Posterior cingulate gyrus (tissue), 11 donors: ENCODE measurements at regions not wholly inside any gene's neighbourhood (a gene's known extent, or its start where the extent isn't known, plus 50 kb on each side); places are given as distances from the start of the nearest gene placed in this dataset.
"Not testable (repeated sequence)": the region's sequence is repeated elsewhere in the genome, so short reads cannot be mapped to it uniquely, and the experiment has no call there.

ENCODE experiments used
- DNase-seq, 10 donors: peaks; one replicate each; pipeline versions ENCODE4 v3.0.0 to v3.0.0-alpha.2; 2020 to 2021; ENCODE audit warnings: mixed read lengths in 3 of 10
- intact Hi-C: fragments of 100-400 bp; cut with DNase I; formaldehyde crosslinking; loops from one replicate; pipeline ENCODE4 v1.15.1; 2023

DNA sequence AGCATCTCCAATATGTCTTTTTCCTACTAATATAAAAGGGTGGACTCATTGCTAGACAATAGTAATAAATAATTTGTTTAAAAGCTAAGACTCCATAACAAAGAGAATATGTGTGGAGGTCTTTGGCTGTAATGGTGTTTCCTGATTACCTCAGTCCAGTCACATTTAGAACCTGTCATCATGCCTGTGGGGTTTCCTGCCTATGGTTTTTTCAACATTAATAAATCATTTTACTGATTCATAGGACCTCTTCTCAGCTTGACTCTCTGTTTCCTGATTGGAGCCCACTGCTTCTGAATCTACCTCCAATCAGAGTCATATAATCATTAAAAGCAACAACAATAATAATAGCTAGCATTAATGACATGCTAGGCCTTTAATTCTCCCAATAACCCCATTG is 52.4 kb upstream of the GNAI1 start:
- intact Hi-C loops = no loop called here
- DNase-seq = no peak

DNA sequence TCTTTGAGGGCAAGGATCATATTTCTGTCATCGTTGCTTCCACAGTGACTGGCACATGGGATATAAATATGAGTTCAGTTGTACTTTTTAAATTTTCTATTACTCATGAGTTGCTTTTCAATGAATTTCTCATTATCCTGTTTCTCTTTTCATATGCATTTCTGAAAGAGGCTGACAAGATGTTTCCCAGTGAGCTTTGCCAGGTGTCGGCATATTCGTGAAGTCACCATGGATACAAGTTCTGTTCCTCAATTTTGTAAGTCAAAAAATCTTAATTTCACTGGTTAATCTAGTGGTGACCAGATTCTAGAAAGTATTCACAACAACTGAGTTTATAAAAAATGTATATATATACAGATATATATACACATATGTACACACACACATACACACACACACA is 55.7 kb upstream of the GNAI1 start:
- intact Hi-C loops = no loop called here
- DNase-seq = peak in 2 of 10 donors; percentile 16 to 76

DNA sequence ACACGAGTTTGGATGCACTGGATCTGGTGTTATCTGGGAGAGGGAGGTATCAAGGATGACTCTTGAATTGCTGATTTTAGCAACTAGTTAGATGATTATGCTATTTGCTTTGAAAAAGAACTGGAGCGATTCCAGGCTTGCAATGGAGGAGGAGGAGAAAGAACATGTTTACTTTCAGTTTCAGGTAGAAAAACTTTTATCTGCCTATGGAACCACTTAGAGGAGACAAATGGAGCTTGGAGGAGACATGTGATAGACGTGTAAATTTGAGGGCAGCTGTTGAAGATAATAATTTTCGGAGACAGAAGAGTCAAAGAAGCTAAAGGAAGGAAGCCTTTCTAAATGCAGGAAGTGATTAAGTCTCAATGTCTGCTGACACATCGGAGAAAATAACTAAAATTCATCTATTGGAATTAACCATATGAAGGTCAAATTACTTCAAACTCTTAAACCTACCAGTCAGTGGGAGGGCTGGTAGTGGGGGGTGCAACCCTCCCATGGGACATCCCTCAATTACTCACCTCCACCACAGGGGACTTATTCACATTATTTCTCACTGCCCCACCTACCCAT is 56.4 kb upstream of the GNAI1 start:
- DNase-seq = no peak
- intact Hi-C loops = no loop called here

DNA sequence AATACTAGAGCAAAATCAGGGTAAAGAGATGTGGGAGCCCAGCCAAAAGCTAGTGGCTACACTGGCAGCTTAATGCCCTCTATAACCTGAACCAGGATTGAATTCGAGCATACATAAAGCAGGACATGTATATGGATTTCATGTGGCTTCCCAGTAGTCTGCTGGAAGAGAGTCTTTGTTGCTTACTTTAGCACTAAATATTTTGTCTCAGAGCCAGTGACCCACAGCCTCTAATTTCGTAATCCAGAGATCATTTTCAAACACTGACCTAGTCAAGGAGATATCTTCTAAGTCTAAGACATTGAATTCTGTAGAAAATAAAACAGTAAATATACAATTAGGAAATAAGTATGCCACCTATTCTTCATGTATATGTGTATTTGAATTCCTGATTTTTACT is 64.2 kb upstream of the GNAI1 start:
- DNase-seq = no peak
- intact Hi-C loops = no loop called here

DNA sequence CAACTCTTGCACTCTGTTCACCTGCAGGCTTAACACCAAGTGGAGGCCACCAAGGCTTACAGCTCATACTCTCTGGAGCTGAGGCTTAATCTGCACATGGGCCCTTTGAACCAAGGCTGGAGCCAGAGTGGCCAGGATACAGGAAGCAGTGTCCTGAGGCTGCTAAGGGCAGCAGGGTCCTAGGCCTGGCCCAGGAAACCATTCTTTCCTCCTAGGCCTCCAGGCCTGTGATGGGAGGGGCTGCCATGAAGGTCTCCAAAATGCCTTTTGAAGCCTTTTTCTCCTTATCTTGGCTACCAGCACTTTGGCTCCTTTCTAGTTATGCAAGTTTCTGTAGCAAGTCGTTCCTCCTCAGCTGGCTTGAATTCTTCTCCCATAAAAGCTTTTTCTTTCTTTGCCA is 68.0 kb upstream of the GNAI1 start:
- intact Hi-C loops = no loop called here
- DNase-seq = no peak

DNA sequence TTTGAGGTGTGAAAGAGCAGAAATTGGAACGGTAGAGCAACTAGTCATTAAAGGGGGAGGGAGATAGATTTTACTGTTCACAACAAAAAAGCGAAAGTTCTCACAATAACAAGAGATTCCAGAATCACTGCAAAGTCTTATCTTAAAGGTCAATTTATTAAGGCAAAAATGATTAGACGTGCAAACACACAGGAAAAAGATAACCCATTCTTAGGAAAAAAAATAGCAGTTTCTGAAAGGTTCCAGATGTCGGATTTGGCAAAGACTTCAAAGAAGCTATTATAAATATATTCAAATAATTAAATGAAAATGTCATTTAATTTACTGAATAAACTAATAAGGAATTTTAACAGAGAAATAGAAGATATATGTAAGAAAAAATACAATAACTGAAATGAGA is 70.8 kb upstream of the GNAI1 start:
- intact Hi-C loops = no loop called here
- DNase-seq = no peak

DNA sequence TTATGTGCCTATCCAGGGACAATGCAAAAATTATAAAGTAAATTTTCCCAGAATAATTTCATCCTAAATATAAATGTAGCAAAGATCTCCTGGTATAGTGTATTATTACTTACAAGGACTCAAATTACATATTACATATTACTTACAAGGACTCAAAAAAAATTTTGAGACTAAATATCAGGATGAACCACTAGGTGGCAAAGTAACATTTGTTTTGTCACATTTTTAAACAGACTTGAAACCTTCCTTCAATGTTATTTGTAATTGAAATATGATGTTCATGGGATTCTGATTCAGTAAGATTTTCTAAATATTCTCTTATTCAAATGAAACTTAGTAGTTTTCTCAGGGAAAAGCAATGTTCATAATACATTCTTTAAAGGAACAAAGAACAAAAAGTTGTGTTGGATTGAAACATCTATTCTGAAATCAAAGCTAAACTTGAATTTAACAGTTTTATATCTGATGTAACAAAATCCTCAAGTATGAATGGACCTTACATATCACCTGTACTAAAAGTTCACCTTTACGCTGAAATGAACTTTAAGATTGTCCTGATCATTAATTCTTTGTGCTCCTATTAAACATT is 74.3 kb upstream of the GNAI1 start:
- intact Hi-C loops = loop anchor here (1.0 to 2.0 kb wide), 3 partner anchors 228 to 393 kb away; no protein-coding TSS in a partner anchor
- no peak for DNase-seq

DNA sequence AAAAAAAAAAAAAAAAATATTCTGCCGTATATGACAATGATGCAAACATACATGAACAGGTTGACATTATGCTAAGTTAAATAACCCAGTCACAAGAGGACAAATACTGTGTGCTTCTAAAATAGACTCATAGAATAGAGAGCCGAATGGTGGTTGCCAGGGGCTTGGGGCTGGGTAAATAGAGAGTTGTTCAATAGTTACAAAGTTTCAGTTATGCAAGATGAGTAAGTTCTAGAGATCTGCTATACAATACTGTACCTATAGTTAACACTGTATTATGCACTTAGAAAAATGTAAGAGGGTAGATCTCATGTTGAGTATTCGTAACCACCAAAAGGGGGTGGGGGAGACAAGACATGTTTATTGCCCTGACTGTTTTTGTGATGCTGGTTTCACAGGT is 77.1 kb upstream of the GNAI1 start:
- DNase-seq = no peak
- intact Hi-C loops = loop anchor here (10.0 kb wide), 1 partner anchor 597 kb away; no protein-coding TSS in a partner anchor

DNA sequence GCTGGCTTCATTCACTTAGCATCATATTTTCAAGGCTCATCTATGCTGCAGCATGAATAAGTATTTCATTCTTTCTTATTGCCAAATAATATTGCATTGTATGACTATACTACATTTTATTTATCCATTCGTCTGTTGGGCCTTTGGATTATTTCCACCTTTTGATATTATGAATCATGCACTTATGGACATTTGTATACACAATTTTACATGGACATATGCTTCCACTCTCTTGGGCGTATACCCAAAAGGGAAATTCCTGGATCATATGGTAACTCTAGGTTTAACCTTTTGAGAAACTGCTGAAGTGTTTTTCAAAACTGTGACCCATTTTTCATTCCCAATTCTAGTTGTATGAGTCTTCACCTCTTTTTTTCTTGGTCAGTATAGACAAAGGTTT is 80.3 kb upstream of the GNAI1 start:
- no peak for DNase-seq
- intact Hi-C loops = loop anchor here (10.0 kb wide), 1 partner anchor 600 kb away; no protein-coding TSS in a partner anchor

DNA sequence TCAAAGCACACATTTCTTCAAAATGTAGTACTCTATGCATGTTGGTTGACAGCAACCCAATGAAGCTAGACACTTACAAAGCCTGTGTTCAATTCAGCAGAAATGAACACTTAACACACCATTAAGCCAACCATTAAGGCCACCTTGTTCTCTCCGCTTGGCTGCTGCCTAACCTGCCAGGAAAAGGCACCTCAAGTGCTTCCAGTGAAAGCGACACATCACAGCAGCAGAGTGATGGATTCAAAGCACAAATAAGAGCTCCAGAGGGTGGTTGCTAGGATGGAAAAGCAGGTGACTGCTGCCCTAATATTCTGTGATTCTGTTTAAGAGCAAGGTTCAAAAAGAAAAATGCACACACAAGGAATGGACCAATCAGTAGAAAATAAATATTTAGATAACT is 81.5 kb upstream of the GNAI1 start:
- intact Hi-C loops = loop anchor here (10.0 kb wide), 1 partner anchor 602 kb away; no protein-coding TSS in a partner anchor
- DNase-seq = no peak

DNA sequence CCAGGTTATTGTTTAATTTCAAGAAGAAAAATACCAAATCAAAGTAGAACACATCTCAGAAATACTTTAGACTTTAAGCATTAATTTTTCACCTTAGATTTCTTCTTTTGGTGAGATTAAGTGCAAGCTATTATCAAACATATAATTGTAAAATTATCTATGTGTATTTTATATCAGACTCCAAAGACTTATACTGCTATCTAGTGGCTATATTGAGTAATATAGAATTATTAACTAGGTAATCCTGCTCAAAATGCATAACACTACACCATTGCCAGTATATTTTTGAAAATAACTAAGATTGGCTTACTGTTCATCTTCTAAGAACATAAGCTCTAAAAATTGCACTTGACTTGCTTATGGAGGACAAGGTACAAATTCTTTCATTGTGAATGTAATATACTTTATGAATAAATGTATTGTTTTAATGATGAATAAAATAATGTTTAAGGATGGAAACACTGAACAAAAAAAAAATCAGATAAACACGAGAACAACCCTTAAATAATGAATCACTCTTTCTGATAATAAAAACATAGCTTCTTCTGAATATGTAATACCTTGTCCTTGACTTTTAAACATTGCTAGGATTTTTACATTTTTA is 86.7 kb upstream of the GNAI1 start:
- intact Hi-C loops = no loop called here

DNA sequence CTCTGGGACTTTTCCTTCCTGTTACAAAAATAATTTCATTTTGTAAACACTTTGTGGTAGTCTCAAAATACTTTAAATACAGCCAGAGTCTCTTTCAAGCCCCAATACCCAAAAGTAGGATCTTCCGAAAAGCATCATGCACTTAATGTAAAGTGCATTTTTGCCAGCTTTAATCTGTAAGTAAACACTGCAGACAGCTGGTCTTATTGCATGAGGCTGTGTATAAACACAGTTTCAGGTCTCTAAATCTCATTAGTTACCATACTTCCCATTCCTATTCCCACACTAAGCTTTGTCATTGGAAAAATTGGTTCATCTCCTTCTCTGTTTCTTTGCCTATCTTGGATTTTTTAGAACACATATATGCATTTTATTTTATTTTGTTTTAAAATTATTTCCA is 87.6 kb upstream of the GNAI1 start:
- DNase-seq = no peak
- intact Hi-C loops = no loop called here

More for the DNA sequence above, 86.7 kb upstream of the GNAI1 start:
- DNase-seq = no peak

DNA sequence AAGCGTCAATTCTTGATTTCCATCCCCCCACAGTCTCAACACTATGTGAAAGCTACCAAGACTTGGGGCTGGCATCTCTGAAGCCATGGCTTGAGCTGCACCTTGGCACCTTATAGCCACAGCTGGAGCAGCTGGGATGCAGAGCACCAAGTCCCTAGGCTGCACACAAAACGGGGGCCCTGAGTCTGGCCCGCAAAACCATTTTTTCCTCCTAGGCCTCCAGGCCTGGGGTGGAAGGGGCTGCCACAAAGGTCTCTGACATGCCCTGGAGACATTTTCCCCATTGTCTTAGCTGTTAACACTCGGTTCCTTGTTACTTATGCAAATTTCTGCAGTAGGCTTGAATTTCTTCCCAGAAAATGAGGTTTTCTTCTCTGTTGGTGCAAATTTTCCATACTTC is 89.8 kb upstream of the GNAI1 start:
- peak in 1 of 10 donors; percentile 40 for DNase-seq
- intact Hi-C loops = no loop called here

DNA sequence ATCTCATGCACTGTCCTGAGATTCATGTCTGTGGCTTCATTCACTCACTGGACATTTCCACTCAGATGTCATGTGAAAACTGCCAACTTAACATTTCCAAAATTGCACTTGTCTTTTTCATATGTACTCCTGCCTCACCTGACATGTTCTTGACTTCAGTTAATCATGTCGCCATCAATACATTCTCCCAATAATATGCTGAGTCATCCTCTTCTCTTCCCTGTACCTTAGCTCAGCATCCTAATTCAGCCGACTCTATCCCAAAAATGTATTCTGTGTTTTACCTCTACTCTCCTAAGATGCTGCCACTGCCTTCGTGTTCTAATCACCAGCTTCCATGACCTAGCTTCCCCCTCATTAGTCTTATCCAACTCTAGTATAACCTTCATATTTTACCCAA is 93.9 kb upstream of the GNAI1 start:
- no peak for DNase-seq
- intact Hi-C loops = no loop called here

DNA sequence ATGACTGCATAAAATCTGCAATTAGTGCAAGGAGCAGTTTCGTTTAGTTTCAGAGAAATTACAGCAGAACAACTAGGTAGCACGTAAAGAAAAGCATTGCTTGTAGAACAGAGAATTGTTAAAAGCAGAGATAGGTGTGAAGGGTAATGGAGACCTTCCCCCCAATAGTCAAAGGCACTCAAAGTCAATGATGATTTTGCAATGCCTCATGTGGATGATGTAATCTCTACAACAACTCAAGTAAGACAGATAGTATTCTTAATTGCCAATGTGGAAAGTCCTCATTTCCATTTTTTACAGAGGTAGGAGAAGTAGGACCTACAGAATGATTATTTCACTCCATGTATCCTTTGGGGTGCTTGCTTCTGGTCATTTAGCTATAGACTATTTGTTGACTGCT is 94.3 kb upstream of the GNAI1 start:
- no peak for DNase-seq
- intact Hi-C loops = no loop called here

DNA sequence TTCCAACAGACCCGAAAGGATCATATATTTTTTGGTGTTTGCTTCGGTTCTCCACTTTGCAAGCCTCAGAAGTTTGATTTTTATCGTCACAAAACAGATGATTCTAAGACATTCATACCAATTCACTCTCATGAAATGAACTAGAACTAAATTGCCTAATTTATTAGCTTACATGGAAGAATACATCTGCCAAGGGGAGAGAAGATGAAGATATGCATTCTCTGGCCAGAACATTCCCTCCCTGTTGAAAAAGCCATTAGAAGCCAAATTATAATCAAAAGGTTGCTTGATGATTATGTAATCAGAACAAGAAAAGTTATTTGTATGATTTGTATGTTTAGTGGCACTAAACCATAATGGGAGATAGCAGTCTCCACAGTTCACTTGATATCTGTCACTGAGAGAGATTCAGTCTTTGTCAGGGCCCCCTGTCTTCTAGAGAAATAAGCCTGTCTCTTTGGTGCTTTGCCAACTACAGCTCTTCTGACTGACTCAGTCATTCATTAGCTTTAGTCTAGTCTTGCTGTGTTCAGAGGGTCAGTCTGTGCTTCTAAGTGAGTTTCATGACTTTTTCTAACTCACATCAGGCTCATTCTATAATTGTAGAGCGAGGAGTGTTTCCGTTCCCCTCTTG is 95.3 kb upstream of the GNAI1 start:
- DNase-seq = no peak
- intact Hi-C loops = no loop called here

DNA sequence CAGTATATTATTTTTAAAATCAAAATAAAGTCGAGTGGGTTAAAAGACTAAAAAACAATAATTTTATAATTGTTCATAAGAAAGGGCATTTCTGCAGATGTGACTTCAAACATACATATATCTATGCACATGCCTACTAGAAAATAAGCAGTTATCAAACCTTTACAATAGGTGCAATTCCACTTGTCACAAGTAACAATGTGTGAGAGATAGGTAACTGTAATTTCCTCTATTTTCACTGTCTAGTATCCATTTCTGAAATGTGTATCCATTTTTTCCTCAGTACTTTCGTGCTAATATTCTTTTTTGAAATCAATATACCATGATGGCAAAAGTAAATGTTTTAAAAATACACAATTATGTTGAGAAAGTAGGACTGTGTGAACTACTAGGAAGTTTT is 96.9 kb upstream of the GNAI1 start:
- DNase-seq = no peak
- intact Hi-C loops = no loop called here

DNA sequence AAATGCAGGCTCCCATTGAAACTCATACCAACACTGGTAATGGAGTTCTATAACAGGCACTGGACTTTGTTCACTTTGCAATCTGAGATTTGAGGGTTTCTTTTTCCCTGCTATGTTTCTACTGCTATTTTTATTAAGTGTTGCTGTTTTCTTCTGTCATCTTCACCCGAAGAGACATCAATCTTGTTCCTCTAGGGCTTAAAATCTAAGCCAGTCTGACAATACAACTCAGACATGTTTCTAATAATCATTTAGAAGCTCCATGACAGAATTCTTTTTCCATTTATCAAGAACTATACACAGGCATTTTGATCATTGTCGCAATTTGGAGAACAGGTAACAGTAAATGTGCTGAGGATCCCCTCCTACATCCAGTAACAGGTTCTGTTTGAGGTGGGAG is 98.5 kb upstream of the GNAI1 start:
- intact Hi-C loops = no loop called here
- DNase-seq = no peak

DNA sequence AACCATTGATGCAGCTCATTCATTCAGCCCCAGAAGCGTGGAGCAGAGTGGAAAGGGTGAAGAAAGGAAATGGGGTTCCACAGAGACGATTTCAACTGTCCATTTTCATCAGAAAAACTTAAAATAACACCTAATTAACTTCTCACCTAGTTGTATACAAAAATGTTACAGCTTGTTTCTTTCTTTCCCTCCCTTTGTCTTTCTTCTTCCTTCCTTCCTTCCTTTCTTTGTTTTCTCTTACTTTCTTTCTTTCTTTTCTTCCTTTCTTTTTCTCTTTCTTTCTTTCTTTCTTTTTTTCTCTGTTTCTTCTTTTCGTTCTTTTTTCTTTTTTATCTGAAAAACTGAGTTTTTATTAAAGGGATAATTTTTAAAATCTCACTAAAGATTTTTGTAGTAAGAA is 105.9 kb upstream of the GNAI1 start:
- intact Hi-C loops = no loop called here
- no peak for DNase-seq

DNA sequence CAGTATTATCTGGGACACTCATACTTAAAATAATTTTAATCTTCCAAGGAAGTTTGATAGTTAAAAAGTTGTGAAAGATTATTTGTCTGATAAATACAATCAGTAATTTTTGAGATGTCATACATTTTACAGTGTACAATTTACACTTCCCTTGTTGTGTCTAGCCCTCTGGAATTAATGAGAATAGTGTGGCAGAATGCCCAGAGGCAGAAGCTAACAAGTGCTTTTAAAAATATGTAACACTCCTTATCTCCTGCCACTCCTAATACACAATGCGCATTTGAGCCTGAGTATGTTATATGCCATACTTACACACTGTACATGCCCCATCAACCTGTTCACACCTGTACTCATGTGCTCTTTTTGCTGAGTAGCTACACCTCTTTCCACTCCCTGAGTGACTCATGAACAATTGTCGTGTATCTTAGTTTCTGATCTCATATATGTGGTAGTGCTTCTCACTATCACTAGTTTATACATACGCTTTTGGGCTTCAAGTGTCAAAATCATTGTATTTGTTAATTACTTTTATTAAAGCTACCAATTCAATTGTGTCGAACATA is 106.9 kb upstream of the GNAI1 start:
- intact Hi-C loops = no loop called here
- no peak for DNase-seq

DNA sequence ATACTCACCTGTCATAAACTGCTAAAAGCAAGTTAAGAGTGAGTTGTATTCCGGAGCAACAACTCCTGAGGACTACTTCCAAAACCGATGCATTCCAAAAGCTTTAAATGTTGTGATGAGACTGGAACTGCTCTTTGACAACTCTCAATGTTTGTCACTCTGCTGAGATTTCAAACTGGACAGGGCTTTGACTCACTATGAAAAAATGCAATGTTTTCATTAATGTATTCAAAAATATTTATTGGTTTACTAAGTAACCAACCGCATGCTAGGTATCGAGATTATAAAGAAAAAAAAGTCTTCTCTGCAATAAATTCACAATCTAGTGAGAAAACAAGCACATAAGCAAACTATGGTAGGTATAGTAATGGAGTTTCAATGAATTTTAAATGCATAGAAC is 107.9 kb upstream of the GNAI1 start:
- intact Hi-C loops = no loop called here
- DNase-seq = no peak

DNA sequence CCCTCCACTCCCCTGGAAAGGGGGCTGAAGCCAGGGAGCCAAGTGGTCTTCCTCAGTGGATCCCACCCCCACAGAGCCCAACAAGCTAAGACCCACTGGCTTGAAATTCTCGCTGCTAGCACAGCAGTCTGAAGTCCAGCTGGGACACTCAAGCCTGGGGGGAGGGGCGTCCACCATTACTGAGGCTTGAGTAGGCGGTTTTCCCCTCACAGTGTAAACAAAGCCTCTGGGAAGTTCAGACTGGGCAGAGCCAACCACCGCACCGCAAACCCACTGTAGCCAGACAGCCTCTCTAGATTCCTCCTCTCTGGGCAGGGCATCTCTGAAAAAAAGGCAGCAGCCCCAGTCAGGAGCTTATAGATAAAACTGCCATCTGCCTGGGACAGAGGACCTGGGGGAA is 114.4 kb upstream of the GNAI1 start:
- DNase-seq = peak in 2 of 10 donors; percentile 41 to 43
- intact Hi-C loops = not testable (repeated sequence)
